HG02610 (cell line): ENCODE measurements at regions not wholly inside any gene's neighbourhood (a gene's known extent, or its start where the extent isn't known, plus 50 kb on each side); places are given as distances from the start of the nearest gene placed in this dataset.
"Not testable (repeated sequence)": the region's sequence is repeated elsewhere in the genome, so short reads cannot be mapped to it uniquely, and the experiment has no call there.

Source experiments
- ATAC-seq: cut with Tn5 transposase; IDR thresholded peaks from one replicate; pipeline ENCODE4 v1.9.1; 2021; ENCODE audit warnings: mild to moderate bottlenecking, moderate library complexity; ENCODE audit not compliant: unreplicated experiment

GRCh38 chr1:187996780-187997179 lies 1168.0 kb downstream of the PLA2G4A start:
- no peak for ATAC-seq

- ATAC-seq, result no peak
Observed at GRCh38 chr1:187999973-188000372, 1171.2 kb downstream of the PLA2G4A start.

- ATAC-seq, result not testable (repeated sequence)
Observed at GRCh38 chr1:188003687-188004086, 1174.9 kb downstream of the PLA2G4A start.

- no peak for ATAC-seq
Observed at GRCh38 chr1:188004849-188005248, 1176.1 kb downstream of the PLA2G4A start.

- no peak for ATAC-seq
Observed at GRCh38 chr1:188006354-188006753, 1177.6 kb downstream of the PLA2G4A start.

GRCh38 chr1:188013222-188013849 lies 1184.6 kb downstream of the PLA2G4A start:
- not testable (repeated sequence) for ATAC-seq

- peak; percentile 55 for ATAC-seq
Observed at GRCh38 chr1:188017921-188018320, 1189.2 kb downstream of the PLA2G4A start.

GRCh38 chr1:188022661-188023060 lies 1193.9 kb downstream of the PLA2G4A start:
- ATAC-seq, result no peak

- no peak for ATAC-seq
Observed at GRCh38 chr1:188023206-188023605, 1194.5 kb downstream of the PLA2G4A start.

GRCh38 chr1:188027613-188028012 lies 1198.9 kb downstream of the PLA2G4A start:
- peak; percentile 97 for ATAC-seq

- not testable (repeated sequence) for ATAC-seq
Observed at GRCh38 chr1:188037572-188037971, 1208.8 kb downstream of the PLA2G4A start.

- ATAC-seq, result no peak
Observed at GRCh38 chr1:188043536-188044245, 1214.9 kb downstream of the PLA2G4A start.

- ATAC-seq, result no peak
Observed at GRCh38 chr1:188050250-188050649, 1221.5 kb downstream of the PLA2G4A start.

- no peak for ATAC-seq
Observed at GRCh38 chr1:188056011-188056410, 1227.3 kb downstream of the PLA2G4A start.

- no peak for ATAC-seq
Observed at GRCh38 chr1:188058801-188059200, 1230.1 kb downstream of the PLA2G4A start.

GRCh38 chr1:188061881-188062280 lies 1233.1 kb downstream of the PLA2G4A start:
- ATAC-seq, result no peak

GRCh38 chr1:188062456-188062855 lies 1233.7 kb downstream of the PLA2G4A start:
- no peak for ATAC-seq

- ATAC-seq, result no peak
Observed at GRCh38 chr1:188065917-188066316, 1237.2 kb downstream of the PLA2G4A start.

GRCh38 chr1:188070848-188071247 lies 1242.1 kb downstream of the PLA2G4A start:
- no peak for ATAC-seq

- no peak for ATAC-seq
Observed at GRCh38 chr1:188089015-188089414, 1260.3 kb downstream of the PLA2G4A start.

- no peak for ATAC-seq
Observed at GRCh38 chr1:188089461-188089860, 1260.7 kb downstream of the PLA2G4A start.

GRCh38 chr1:188096521-188096920 lies 1267.8 kb downstream of the PLA2G4A start:
- ATAC-seq, result no peak
